HL-60 (cell line): ENCODE measurements at regions not wholly inside any gene's neighbourhood (a gene's known extent, or its start where the extent isn't known, plus 50 kb on each side); places are given as distances from the start of the nearest gene placed in this dataset.

Source experiments
- GABPA ChIP-seq: IDR thresholded peaks from 2 replicates; pipeline ENCODE4 v1.6.1; 2012; ENCODE audit warnings: low read depth
- POLR2AphosphoS5 ChIP-seq: IDR thresholded peaks from 2 replicates; pipeline ENCODE4 v1.6.1; 2012; ENCODE audit warnings: low read depth
- TF ChIP-seq, protein P1 (sequence below): IDR thresholded peaks from one replicate; pipeline ENCODE4 v1.5.1; 2011; ENCODE audit warnings: low read length, control low read depth, inconsistent platforms; ENCODE audit not compliant: insufficient read depth
- TF ChIP-seq, protein P2 (sequence below): IDR thresholded peaks from 2 replicates; pipeline ENCODE4 v1.6.1; 2012; ENCODE audit warnings: low read depth; ENCODE audit not compliant: insufficient replicate concordance

DNA sequence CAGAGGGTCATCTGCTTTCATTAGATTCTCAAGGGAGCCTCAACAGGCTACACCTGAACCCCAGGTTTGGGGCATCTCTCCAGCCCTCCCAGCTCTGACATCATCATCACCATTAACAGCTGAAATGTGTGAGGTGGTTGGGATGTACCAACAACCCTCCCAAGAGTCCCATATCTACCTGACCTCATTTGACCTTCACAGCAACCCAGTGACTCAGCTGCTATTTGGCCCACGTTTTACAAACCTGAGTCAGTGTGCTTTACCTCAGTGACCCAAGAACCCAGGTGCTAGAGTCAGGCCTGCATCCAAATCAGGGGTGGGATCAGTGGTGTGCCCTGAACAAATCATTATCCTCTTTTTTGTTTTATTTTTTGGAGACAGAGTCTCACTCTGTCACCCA is 53.3 kb upstream of the TINAGL1 start:
- TF ChIP-seq, protein P1, sequence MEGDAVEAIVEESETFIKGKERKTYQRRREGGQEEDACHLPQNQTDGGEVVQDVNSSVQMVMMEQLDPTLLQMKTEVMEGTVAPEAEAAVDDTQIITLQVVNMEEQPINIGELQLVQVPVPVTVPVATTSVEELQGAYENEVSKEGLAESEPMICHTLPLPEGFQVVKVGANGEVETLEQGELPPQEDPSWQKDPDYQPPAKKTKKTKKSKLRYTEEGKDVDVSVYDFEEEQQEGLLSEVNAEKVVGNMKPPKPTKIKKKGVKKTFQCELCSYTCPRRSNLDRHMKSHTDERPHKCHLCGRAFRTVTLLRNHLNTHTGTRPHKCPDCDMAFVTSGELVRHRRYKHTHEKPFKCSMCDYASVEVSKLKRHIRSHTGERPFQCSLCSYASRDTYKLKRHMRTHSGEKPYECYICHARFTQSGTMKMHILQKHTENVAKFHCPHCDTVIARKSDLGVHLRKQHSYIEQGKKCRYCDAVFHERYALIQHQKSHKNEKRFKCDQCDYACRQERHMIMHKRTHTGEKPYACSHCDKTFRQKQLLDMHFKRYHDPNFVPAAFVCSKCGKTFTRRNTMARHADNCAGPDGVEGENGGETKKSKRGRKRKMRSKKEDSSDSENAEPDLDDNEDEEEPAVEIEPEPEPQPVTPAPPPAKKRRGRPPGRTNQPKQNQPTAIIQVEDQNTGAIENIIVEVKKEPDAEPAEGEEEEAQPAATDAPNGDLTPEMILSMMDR: no peak
- no peak for TF ChIP-seq POLR2AphosphoS5
- TF ChIP-seq, protein P2, sequence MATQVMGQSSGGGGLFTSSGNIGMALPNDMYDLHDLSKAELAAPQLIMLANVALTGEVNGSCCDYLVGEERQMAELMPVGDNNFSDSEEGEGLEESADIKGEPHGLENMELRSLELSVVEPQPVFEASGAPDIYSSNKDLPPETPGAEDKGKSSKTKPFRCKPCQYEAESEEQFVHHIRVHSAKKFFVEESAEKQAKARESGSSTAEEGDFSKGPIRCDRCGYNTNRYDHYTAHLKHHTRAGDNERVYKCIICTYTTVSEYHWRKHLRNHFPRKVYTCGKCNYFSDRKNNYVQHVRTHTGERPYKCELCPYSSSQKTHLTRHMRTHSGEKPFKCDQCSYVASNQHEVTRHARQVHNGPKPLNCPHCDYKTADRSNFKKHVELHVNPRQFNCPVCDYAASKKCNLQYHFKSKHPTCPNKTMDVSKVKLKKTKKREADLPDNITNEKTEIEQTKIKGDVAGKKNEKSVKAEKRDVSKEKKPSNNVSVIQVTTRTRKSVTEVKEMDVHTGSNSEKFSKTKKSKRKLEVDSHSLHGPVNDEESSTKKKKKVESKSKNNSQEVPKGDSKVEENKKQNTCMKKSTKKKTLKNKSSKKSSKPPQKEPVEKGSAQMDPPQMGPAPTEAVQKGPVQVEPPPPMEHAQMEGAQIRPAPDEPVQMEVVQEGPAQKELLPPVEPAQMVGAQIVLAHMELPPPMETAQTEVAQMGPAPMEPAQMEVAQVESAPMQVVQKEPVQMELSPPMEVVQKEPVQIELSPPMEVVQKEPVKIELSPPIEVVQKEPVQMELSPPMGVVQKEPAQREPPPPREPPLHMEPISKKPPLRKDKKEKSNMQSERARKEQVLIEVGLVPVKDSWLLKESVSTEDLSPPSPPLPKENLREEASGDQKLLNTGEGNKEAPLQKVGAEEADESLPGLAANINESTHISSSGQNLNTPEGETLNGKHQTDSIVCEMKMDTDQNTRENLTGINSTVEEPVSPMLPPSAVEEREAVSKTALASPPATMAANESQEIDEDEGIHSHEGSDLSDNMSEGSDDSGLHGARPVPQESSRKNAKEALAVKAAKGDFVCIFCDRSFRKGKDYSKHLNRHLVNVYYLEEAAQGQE: no peak
- no peak for TF ChIP-seq GABPA
